ENCODE measurements at regions not wholly inside any gene's neighbourhood (a gene's known extent, or its start where the extent isn't known, plus 50 kb on each side); places are given as distances from the start of the nearest gene placed in this dataset.

- intact Hi-C loops (cut with micrococcal nuclease; ENCODE audit: unreplicated experiment): no loop called here
- Histone ChIP-seq H3K27me3 (replicated peaks in 1 of 2; ENCODE audit: control insufficient read depth in 2 of 2, insufficient read depth in 2 of 2, low read length in 1 of 2) (no peaks in the 10 kb centered on the region), H3K36me3 (ENCODE audit: control insufficient read depth in 2 of 2, insufficient read depth in 2 of 2, low read length in 1 of 2) (no peaks in the 10 kb centered on the region), H3K4me3 (no peak overlapping the region), H3K79me2 (ENCODE audit: control insufficient read depth, insufficient read depth, low read length) (no peaks in the 10 kb centered on the region), H3K4me2 (ENCODE audit: control insufficient read depth, insufficient read depth) (no peak overlapping the region), H4K20me1 (ENCODE audit: control insufficient read depth, insufficient read depth) (no peaks in the 10 kb centered on the region), H3K9ac (ENCODE audit: control insufficient read depth, insufficient read depth, low read length) (no peak overlapping the region), H3K4me1 (ENCODE audit: control insufficient read depth, insufficient read depth, low read length) (no peaks in the 10 kb centered on the region), H3K27ac (ENCODE audit: control insufficient read depth, insufficient read depth) (no peak overlapping the region), H2AFZ (ENCODE audit: control insufficient read depth, low read depth, low read length) (no peak overlapping the region), H3K9me3 (replicated peaks; ENCODE audit: control insufficient read depth, insufficient read depth, low read length) (no peaks in the 10 kb centered on the region)
- DNase-seq (ENCODE audit: low read depth, low spot score) (no peak), ATAC-seq (no peak), FAIRE-seq (no peak)
- WGBS (ENCODE audit: insufficient coverage, insufficient replicate concordance, low lambda C conversion rate, missing lambda C conversion rate): 7% methylated on average over 4 of the region's 4 CpGs
- no TSS peak for BruUV-seq (replicated peaks)
- ChIA-PET RAD21 (ENCODE audit: unreplicated experiment) (no interaction called here), CTCF (no interaction called here), SMC1A (ENCODE audit: uncharacterized antibody, unreplicated experiment) (no interaction called here), POLR2A (no interaction called here)
- in situ Hi-C loops (cut with MboI): no loop called here
- no peak for TF ChIP-seq BCLAF1 (IDR thresholded peaks at IDR 0.05)
- TF ChIP-seq MEF2B (IDR thresholded peaks at IDR 0.05; ENCODE audit: partially characterized antibody, poor library complexity, severe bottlenecking): no peak
- no peak for TF ChIP-seq FOXK2 (IDR thresholded peaks at IDR 0.05)
- no peak for TF ChIP-seq HCFC1 (IDR thresholded peaks at IDR 0.05; ENCODE audit: low read length)
- no peak for TF ChIP-seq ZNF274 (IDR thresholded peaks at IDR 0.05; ENCODE audit: insufficient read depth, insufficient read length)
- TF ChIP-seq NKRF (conservative IDR thresholded peaks at IDR 0.05): no peak
- TF ChIP-seq, protein P1, sequence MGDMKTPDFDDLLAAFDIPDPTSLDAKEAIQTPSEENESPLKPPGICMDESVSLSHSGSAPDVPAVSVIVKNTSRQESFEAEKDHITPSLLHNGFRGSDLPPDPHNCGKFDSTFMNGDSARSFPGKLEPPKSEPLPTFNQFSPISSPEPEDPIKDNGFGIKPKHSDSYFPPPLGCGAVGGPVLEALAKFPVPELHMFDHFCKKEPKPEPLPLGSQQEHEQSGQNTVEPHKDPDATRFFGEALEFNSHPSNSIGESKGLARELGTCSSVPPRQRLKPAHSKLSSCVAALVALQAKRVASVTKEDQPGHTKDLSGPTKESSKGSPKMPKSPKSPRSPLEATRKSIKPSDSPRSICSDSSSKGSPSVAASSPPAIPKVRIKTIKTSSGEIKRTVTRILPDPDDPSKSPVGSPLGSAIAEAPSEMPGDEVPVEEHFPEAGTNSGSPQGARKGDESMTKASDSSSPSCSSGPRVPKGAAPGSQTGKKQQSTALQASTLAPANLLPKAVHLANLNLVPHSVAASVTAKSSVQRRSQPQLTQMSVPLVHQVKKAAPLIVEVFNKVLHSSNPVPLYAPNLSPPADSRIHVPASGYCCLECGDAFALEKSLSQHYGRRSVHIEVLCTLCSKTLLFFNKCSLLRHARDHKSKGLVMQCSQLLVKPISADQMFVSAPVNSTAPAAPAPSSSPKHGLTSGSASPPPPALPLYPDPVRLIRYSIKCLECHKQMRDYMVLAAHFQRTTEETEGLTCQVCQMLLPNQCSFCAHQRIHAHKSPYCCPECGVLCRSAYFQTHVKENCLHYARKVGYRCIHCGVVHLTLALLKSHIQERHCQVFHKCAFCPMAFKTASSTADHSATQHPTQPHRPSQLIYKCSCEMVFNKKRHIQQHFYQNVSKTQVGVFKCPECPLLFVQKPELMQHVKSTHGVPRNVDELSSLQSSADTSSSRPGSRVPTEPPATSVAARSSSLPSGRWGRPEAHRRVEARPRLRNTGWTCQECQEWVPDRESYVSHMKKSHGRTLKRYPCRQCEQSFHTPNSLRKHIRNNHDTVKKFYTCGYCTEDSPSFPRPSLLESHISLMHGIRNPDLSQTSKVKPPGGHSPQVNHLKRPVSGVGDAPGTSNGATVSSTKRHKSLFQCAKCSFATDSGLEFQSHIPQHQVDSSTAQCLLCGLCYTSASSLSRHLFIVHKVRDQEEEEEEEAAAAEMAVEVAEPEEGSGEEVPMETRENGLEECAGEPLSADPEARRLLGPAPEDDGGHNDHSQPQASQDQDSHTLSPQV (IDR thresholded peaks at IDR 0.05): no peak
- TF ChIP-seq, protein P2, sequence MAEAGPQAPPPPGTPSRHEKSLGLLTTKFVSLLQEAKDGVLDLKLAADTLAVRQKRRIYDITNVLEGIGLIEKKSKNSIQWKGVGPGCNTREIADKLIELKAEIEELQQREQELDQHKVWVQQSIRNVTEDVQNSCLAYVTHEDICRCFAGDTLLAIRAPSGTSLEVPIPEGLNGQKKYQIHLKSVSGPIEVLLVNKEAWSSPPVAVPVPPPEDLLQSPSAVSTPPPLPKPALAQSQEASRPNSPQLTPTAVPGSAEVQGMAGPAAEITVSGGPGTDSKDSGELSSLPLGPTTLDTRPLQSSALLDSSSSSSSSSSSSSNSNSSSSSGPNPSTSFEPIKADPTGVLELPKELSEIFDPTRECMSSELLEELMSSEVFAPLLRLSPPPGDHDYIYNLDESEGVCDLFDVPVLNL (IDR thresholded peaks at IDR 0.05; ENCODE audit: low read depth, low read length): no peak
Measured at GRCh38 chr5:52255308-52255707, 532.4 kb upstream of the ITGA1 start.
